PC-9 (cell line): ENCODE measurements at regions not wholly inside any gene's neighbourhood (a gene's known extent, or its start where the extent isn't known, plus 50 kb on each side); places are given as distances from the start of the nearest gene placed in this dataset.

Experiments used
- EZH2 ChIP-seq: fragments of 200-600 bp; sonication (generic); IDR thresholded peaks from 2 replicates; pipeline ENCODE4 v1.8.0; 2017; ENCODE audit warnings: antibody characterized with exemption, low read depth
- TF ChIP-seq, protein P1 (sequence below): fragments of 200-600 bp; sonication (generic); conservative IDR thresholded peaks from 2 replicates; pipeline ENCODE4 v1.6.1; 2017; ENCODE audit warnings: mixed run types, antibody characterized with exemption, mild to moderate bottlenecking, moderate library complexity

DNA sequence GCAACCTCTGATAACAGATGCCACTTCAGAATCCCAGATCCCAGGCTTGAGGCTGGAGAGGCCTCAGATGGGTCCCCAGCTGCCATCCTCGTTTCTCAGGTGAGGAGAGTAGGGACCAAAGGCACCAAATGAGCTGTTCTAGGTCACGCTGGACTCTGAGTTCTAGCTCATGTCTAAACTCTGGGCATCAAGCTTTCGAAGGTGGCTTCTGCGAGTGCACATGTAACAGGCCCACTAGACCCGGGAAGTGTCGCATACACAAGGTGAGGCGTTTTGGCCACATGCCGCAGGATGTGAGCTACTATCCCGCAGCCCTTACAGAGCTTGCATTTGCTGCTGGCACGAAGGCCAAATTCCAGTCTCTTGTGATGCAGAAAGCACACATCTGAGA lies 355.1 kb upstream of the SHH start:
- TF ChIP-seq, protein P1, sequence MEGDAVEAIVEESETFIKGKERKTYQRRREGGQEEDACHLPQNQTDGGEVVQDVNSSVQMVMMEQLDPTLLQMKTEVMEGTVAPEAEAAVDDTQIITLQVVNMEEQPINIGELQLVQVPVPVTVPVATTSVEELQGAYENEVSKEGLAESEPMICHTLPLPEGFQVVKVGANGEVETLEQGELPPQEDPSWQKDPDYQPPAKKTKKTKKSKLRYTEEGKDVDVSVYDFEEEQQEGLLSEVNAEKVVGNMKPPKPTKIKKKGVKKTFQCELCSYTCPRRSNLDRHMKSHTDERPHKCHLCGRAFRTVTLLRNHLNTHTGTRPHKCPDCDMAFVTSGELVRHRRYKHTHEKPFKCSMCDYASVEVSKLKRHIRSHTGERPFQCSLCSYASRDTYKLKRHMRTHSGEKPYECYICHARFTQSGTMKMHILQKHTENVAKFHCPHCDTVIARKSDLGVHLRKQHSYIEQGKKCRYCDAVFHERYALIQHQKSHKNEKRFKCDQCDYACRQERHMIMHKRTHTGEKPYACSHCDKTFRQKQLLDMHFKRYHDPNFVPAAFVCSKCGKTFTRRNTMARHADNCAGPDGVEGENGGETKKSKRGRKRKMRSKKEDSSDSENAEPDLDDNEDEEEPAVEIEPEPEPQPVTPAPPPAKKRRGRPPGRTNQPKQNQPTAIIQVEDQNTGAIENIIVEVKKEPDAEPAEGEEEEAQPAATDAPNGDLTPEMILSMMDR, result no peak
- TF ChIP-seq EZH2, result no peak
